HFFc6 (cell line): ENCODE measurements at regions not wholly inside any gene's neighbourhood (a gene's known extent, or its start where the extent isn't known, plus 50 kb on each side); places are given as distances from the start of the nearest gene placed in this dataset.

Source experiments
- DNase-seq: peaks from one replicate; pipeline ENCODE4 v3.0.0-alpha.2; 2018
- H3K27ac Mint-ChIP-seq: 2 replicates; pipeline ENCODE4 v1.8.0; 2020; ENCODE audit warnings: mild to moderate bottlenecking, mixed read lengths
- H3K27me3 Mint-ChIP-seq: 2 replicates; pipeline ENCODE4 v1.8.0; 2021; ENCODE audit warnings: mild to moderate bottlenecking, moderate library complexity, mixed read lengths; ENCODE audit not compliant: insufficient read depth
- H3K36me3 Mint-ChIP-seq: 2 replicates; pipeline ENCODE4 v1.8.0; 2021; ENCODE audit warnings: low read depth, mixed read lengths
- H3K4me1 Mint-ChIP-seq: 2 replicates; pipeline ENCODE4 v1.8.0; 2020; ENCODE audit warnings: low read depth, mixed read lengths
- H3K4me3 Mint-ChIP-seq: 2 replicates; pipeline ENCODE4 v1.8.0; 2020; ENCODE audit warnings: mild to moderate bottlenecking, moderate library complexity, mixed read lengths
- H3K9me3 Mint-ChIP-seq: 2 replicates; pipeline ENCODE4 v1.8.0; 2020; ENCODE audit warnings: mild to moderate bottlenecking, mixed read lengths
- CTCF ChIP-seq: fragments of 200-600 bp; sonication (generic); IDR thresholded peaks from 2 replicates; pipeline ENCODE4 v1.5.0; 2021; ENCODE audit warnings: antibody characterized with exemption, mild to moderate bottlenecking

GRCh38 chr3:125645616-125646015, 50.3 kb upstream of the OSBPL11 start:
- TF ChIP-seq CTCF: no peak
- no peak overlapping the region for H3K27ac Mint-ChIP-seq
- no peak overlapping the region for H3K4me3 Mint-ChIP-seq
- H3K36me3 Mint-ChIP-seq: no peaks in the 10 kb centered on the region
- H3K27me3 Mint-ChIP-seq: peaks cover 20% of the 10 kb centered on the region; the same call in 1 of the 2 replicates
- DNase-seq: no peak
- no peaks in the 10 kb centered on the region for H3K9me3 Mint-ChIP-seq
- H3K4me1 Mint-ChIP-seq: no peaks in the 10 kb centered on the region; the same call in 1 of the 2 replicates

- H3K4me1 Mint-ChIP-seq: peaks cover 10% of the 10 kb centered on the region
- no peaks in the 10 kb centered on the region for H3K36me3 Mint-ChIP-seq
- no peak for TF ChIP-seq CTCF
- H3K9me3 Mint-ChIP-seq: no peaks in the 10 kb centered on the region
- peaks cover 20% of the 10 kb centered on the region; the same call in 1 of the 2 replicates for H3K27me3 Mint-ChIP-seq
- H3K4me3 Mint-ChIP-seq: no peak overlapping the region
- no peak for DNase-seq
- no peak overlapping the region for H3K27ac Mint-ChIP-seq
Observed at GRCh38 chr3:125646581-125646980, 51.3 kb upstream of the OSBPL11 start.

- Mint-ChIP-seq H3K27ac (no peak overlapping the region), H3K4me3 (no peak overlapping the region), H3K9me3 (no peaks in the 10 kb centered on the region), H3K27me3 (peaks cover 20% of the 10 kb centered on the region; the same call in 1 of the 2 replicates), H3K4me1 (peaks cover 10% of the 10 kb centered on the region), H3K36me3 (no peaks in the 10 kb centered on the region)
- no peak for DNase-seq
- TF ChIP-seq CTCF: no peak
Observed at GRCh38 chr3:125647318-125648014, 52.2 kb upstream of the OSBPL11 start.

GRCh38 chr3:125651244-125651643, 55.9 kb upstream of the OSBPL11 start:
- Mint-ChIP-seq H3K36me3 (no peaks in the 10 kb centered on the region), H3K4me1 (peaks cover 10% of the 10 kb centered on the region), H3K27me3 (peaks cover 7% of the 10 kb centered on the region; the same call in 1 of the 2 replicates), H3K4me3 (no peak overlapping the region), H3K27ac (no peak overlapping the region), H3K9me3 (no peaks in the 10 kb centered on the region)
- DNase-seq: peak; percentile 38
- no peak for TF ChIP-seq CTCF

- peaks cover 10% of the 10 kb centered on the region for H3K4me1 Mint-ChIP-seq
- no peak for DNase-seq
- TF ChIP-seq CTCF: no peak
- no peak overlapping the region for H3K4me3 Mint-ChIP-seq
- peaks cover 1% of the 10 kb centered on the region; the same call in 1 of the 2 replicates for H3K27me3 Mint-ChIP-seq
- H3K9me3 Mint-ChIP-seq: no peaks in the 10 kb centered on the region
- no peak overlapping the region for H3K27ac Mint-ChIP-seq
- no peaks in the 10 kb centered on the region for H3K36me3 Mint-ChIP-seq
Observed at GRCh38 chr3:125652349-125652748, 57.1 kb upstream of the OSBPL11 start.
